IPS-NIHi7 (cell line): ENCODE measurements at regions not wholly inside any gene's neighbourhood (a gene's known extent, or its start where the extent isn't known, plus 50 kb on each side); places are given as distances from the start of the nearest gene placed in this dataset.

Source experiments
- DNase-seq: peaks from one replicate; pipeline ENCODE4 v3.0.0; 2012; ENCODE audit warnings: mixed read lengths; ENCODE audit errors: extremely low spot score

- DNase-seq, result no peak
These were observed 277.0 kb downstream of the MRPL39 start for GRCh38 chr21:25330266-25330665.

GRCh38 chr21:25329227-25329825, 278.0 kb downstream of the MRPL39 start:
- DNase-seq, result no peak

GRCh38 chr21:25328736-25329135, 278.5 kb downstream of the MRPL39 start:
- DNase-seq, result no peak

GRCh38 chr21:25326181-25326580, 281.1 kb downstream of the MRPL39 start:
- DNase-seq, result no peak

GRCh38 chr21:25324666-25325065, 282.6 kb downstream of the MRPL39 start:
- DNase-seq, result no peak

GRCh38 chr21:25323356-25323949, 283.8 kb downstream of the MRPL39 start:
- DNase-seq, result no peak

- no peak for DNase-seq
These were observed 293.0 kb downstream of the MRPL39 start for GRCh38 chr21:25314247-25314646.

- DNase-seq, result no peak
These were observed 293.5 kb downstream of the MRPL39 start for GRCh38 chr21:25313829-25314228.

GRCh38 chr21:25307489-25307888, 299.8 kb downstream of the MRPL39 start:
- no peak for DNase-seq

GRCh38 chr21:25304611-25305010, 302.7 kb downstream of the MRPL39 start:
- DNase-seq, result no peak

- DNase-seq, result no peak
These were observed 306.6 kb downstream of the MRPL39 start for GRCh38 chr21:25300632-25301031.

- DNase-seq, result no peak
These were observed 308.5 kb downstream of the MRPL39 start for GRCh38 chr21:25298512-25299491.

- no peak for DNase-seq
These were observed 310.2 kb downstream of the MRPL39 start for GRCh38 chr21:25297117-25297516.

- DNase-seq, result no peak
These were observed 311.0 kb downstream of the MRPL39 start for GRCh38 chr21:25296252-25296651.

- DNase-seq, result no peak
These were observed 314.9 kb downstream of the MRPL39 start for GRCh38 chr21:25292396-25292795.

- DNase-seq, result peak; percentile 42
These were observed 323.6 kb downstream of the MRPL39 start for GRCh38 chr21:25283720-25284119.

GRCh38 chr21:25281134-25281533, 326.1 kb downstream of the MRPL39 start:
- no peak for DNase-seq

- DNase-seq, result no peak
These were observed 327.2 kb downstream of the MRPL39 start for GRCh38 chr21:25280061-25280460.

GRCh38 chr21:25273959-25274358, 333.3 kb downstream of the MRPL39 start:
- DNase-seq, result no peak

GRCh38 chr21:25254491-25255174, 352.6 kb downstream of the MRPL39 start:
- DNase-seq, result no peak

GRCh38 chr21:25246546-25246945, 360.7 kb downstream of the MRPL39 start:
- no peak for DNase-seq

GRCh38 chr21:25244735-25245134, 362.5 kb downstream of the MRPL39 start:
- DNase-seq, result no peak
